ENCODE measurements at regions not wholly inside any gene's neighbourhood (a gene's known extent, or its start where the extent isn't known, plus 50 kb on each side); places are given as distances from the start of the nearest gene placed in this dataset.

- no peaks in the 10 kb centered on the region for H3K9me3 ChIP-seq (ENCODE audit: low read depth)
- no peak for TF ChIP-seq CTCF (IDR thresholded peaks at IDR 0.05; ENCODE audit: low read depth, low read length)
- no peak for DNase-seq (ENCODE audit: low read depth in 1 of 2, low spot score in 1 of 2)
- H3K4me3 ChIP-seq, result no peak overlapping the region
- no peaks in the 10 kb centered on the region for H3K4me1 ChIP-seq (ENCODE audit: low read depth)
- no peaks in the 10 kb centered on the region for H3K36me3 ChIP-seq
- no peak overlapping the region for H3K27ac ChIP-seq
- H3K27me3 ChIP-seq, result no peaks in the 10 kb centered on the region
Measured at GRCh38 chr5:152097128-152097527, 172.5 kb upstream of the GLRA1 start.

GRCh38 chr5:152094716-152095115 lies 170.1 kb upstream of the GLRA1 start:
- Histone ChIP-seq H3K4me3 (no peak overlapping the region), H3K36me3 (no peaks in the 10 kb centered on the region), H3K27ac (no peak overlapping the region), H3K4me1 (ENCODE audit: low read depth) (no peaks in the 10 kb centered on the region), H3K27me3 (no peaks in the 10 kb centered on the region), H3K9me3 (ENCODE audit: low read depth) (no peaks in the 10 kb centered on the region)
- no peak for DNase-seq (ENCODE audit: low read depth in 1 of 2, low spot score in 1 of 2)
- no peak for TF ChIP-seq CTCF (IDR thresholded peaks at IDR 0.05; ENCODE audit: low read depth, low read length)

- Histone ChIP-seq H3K4me1 (ENCODE audit: low read depth) (no peaks in the 10 kb centered on the region), H3K36me3 (no peaks in the 10 kb centered on the region), H3K9me3 (ENCODE audit: low read depth) (no peaks in the 10 kb centered on the region), H3K4me3 (no peak overlapping the region), H3K27me3 (no peaks in the 10 kb centered on the region), H3K27ac (no peak overlapping the region)
- TF ChIP-seq CTCF (IDR thresholded peaks at IDR 0.05; ENCODE audit: low read depth, low read length), result no peak
- no peak for DNase-seq (ENCODE audit: low read depth in 1 of 2, low spot score in 1 of 2)
Measured at GRCh38 chr5:152094060-152094459, 169.4 kb upstream of the GLRA1 start.

GRCh38 chr5:152092580-152092979 lies 167.9 kb upstream of the GLRA1 start:
- H3K9me3 ChIP-seq (ENCODE audit: low read depth), result no peaks in the 10 kb centered on the region
- H3K36me3 ChIP-seq, result no peaks in the 10 kb centered on the region
- no peaks in the 10 kb centered on the region for H3K27me3 ChIP-seq
- no peak for TF ChIP-seq CTCF (IDR thresholded peaks at IDR 0.05; ENCODE audit: low read depth, low read length)
- DNase-seq (ENCODE audit: low read depth in 1 of 2, low spot score in 1 of 2), result peak; percentile 9 to 10
- H3K27ac ChIP-seq, result no peak overlapping the region
- H3K4me1 ChIP-seq (ENCODE audit: low read depth), result no peaks in the 10 kb centered on the region
- H3K4me3 ChIP-seq, result no peak overlapping the region

GRCh38 chr5:152089644-152090043 lies 165.0 kb upstream of the GLRA1 start:
- Histone ChIP-seq H3K27me3 (no peaks in the 10 kb centered on the region), H3K4me1 (ENCODE audit: low read depth) (no peaks in the 10 kb centered on the region), H3K36me3 (no peaks in the 10 kb centered on the region), H3K9me3 (ENCODE audit: low read depth) (no peaks in the 10 kb centered on the region), H3K27ac (no peak overlapping the region), H3K4me3 (no peak overlapping the region)
- TF ChIP-seq CTCF (IDR thresholded peaks at IDR 0.05; ENCODE audit: low read depth, low read length), result no peak
- DNase-seq (ENCODE audit: low read depth in 1 of 2, low spot score in 1 of 2), result no peak

GRCh38 chr5:152086668-152087067 lies 162.0 kb upstream of the GLRA1 start:
- no peaks in the 10 kb centered on the region for H3K36me3 ChIP-seq
- DNase-seq (ENCODE audit: low read depth in 1 of 2, low spot score in 1 of 2), result no peak
- H3K27ac ChIP-seq, result no peak overlapping the region
- no peaks in the 10 kb centered on the region for H3K4me1 ChIP-seq (ENCODE audit: low read depth)
- no peak for TF ChIP-seq CTCF (IDR thresholded peaks at IDR 0.05; ENCODE audit: low read depth, low read length)
- H3K4me3 ChIP-seq, result no peak overlapping the region
- H3K27me3 ChIP-seq, result no peaks in the 10 kb centered on the region
- no peaks in the 10 kb centered on the region for H3K9me3 ChIP-seq (ENCODE audit: low read depth)

All from cardiac muscle cell (in vitro differentiated cells and primary cell).